ENCODE measurements at regions not wholly inside any gene's neighbourhood (a gene's known extent, or its start where the extent isn't known, plus 50 kb on each side); places are given as distances from the start of the nearest gene placed in this dataset.
"Not testable (repeated sequence)": the region's sequence is repeated elsewhere in the genome, so short reads cannot be mapped to it uniquely, and the experiment has no call there.

GRCh38 chr3:95319921-95320494, 1257.1 kb downstream of the NSUN3 start:
- DNase-seq = no peak

GRCh38 chr3:95327478-95327877, 1264.6 kb downstream of the NSUN3 start:
- no peak for DNase-seq

GRCh38 chr3:95333826-95334225, 1271.0 kb downstream of the NSUN3 start:
- no peak for DNase-seq

- no peak for DNase-seq
These were observed 1271.6 kb downstream of the NSUN3 start for GRCh38 chr3:95334461-95334860.

GRCh38 chr3:95335517-95335916, 1272.7 kb downstream of the NSUN3 start:
- DNase-seq = no peak

- no peak for DNase-seq
These were observed 1275.6 kb downstream of the NSUN3 start for GRCh38 chr3:95338446-95338845.

- DNase-seq = no peak
These were observed 1278.5 kb downstream of the NSUN3 start for GRCh38 chr3:95341314-95341713.

- DNase-seq = no peak
These were observed 1280.4 kb downstream of the NSUN3 start for GRCh38 chr3:95343228-95343627.

GRCh38 chr3:95343767-95344166, 1280.9 kb downstream of the NSUN3 start:
- no peak for DNase-seq

- not testable (repeated sequence) for DNase-seq
These were observed 1285.1 kb downstream of the NSUN3 start for GRCh38 chr3:95347936-95348335.

- DNase-seq = no peak
These were observed 1286.0 kb downstream of the NSUN3 start for GRCh38 chr3:95348879-95349278.

- no peak for DNase-seq
These were observed 1287.2 kb downstream of the NSUN3 start for GRCh38 chr3:95350049-95350448.

GRCh38 chr3:95351158-95351557, 1288.3 kb downstream of the NSUN3 start:
- DNase-seq = no peak

GRCh38 chr3:95352471-95352870, 1289.6 kb downstream of the NSUN3 start:
- DNase-seq = no peak

- no peak for DNase-seq
These were observed 1291.6 kb downstream of the NSUN3 start for GRCh38 chr3:95354489-95354888.

GRCh38 chr3:95356764-95357501, 1294.1 kb downstream of the NSUN3 start:
- DNase-seq = no peak

- no peak for DNase-seq
These were observed 1324.6 kb downstream of the NSUN3 start for GRCh38 chr3:95387242-95388021.

GRCh38 chr3:95389725-95390313, 1327.0 kb downstream of the NSUN3 start:
- DNase-seq = no peak

GRCh38 chr3:95394286-95394685, 1331.4 kb downstream of the NSUN3 start:
- DNase-seq = no peak

GRCh38 chr3:95399585-95399984, 1336.7 kb downstream of the NSUN3 start:
- no peak for DNase-seq

- DNase-seq = no peak
These were observed 1338.8 kb downstream of the NSUN3 start for GRCh38 chr3:95401693-95402092.

- DNase-seq = no peak
These were observed 1345.0 kb downstream of the NSUN3 start for GRCh38 chr3:95407709-95408463.

GRCh38 chr3:95408464-95408862, 1345.6 kb downstream of the NSUN3 start:
- no peak for DNase-seq

Measured in stimulated activated CD4-positive, alpha-beta T cell treated with anti-CD3 and anti-CD28 coated beads, Interleukin-1b, Interleukin-23, amount 100 ng/mL, for 48 hours (primary cell).